ENCODE measurements at regions not wholly inside any gene's neighbourhood (a gene's known extent, or its start where the extent isn't known, plus 50 kb on each side); places are given as distances from the start of the nearest gene placed in this dataset.
"Not testable (repeated sequence)": the region's sequence is repeated elsewhere in the genome, so short reads cannot be mapped to it uniquely, and the experiment has no call there.

GRCh38 chr15:79608066-79608864 is 176.1 kb downstream of the MINAR1 start:
- no peak for DNase-seq

DNA sequence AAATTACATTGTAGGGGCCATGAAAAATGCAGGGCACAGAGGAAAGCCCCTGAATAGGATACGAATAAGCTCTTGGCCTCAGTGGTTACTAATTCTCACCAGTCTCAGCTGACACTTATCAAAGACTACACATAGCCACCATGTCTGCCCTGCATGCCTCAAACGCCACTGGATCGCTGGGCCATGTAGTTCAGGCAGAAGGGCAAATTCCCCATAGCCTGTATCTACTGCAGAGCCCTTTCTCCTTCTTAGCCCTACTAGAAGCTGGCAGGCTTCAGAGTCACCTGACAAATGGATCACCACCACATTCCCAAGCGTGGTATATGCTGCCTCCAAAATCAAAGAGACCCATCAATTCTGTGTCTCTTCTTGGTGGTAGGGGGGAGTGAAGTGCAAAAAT is 177.4 kb downstream of the MINAR1 start:
- no peak for DNase-seq

DNA sequence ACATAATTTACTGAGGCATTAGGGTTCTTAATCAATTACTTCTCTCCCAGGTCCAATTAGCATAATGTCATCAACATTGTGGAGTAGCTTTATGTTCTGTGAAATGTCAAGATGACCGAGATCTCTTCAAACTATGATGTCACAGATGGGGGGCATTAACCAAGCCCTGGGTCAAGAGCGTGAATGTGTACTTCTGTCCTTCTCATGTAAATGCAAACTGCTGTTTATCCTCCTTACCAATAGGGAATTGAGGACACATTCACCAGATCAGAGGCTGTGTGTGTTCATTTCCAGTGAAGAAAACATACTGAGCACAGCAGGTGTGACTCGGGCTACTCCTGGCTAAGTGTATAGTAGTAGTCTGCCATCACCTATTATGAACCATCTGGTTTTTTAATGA is 177.9 kb downstream of the MINAR1 start:
- DNase-seq, result no peak

- no peak for DNase-seq
Observed at GRCh38 chr15:79615754-79616153, 183.6 kb downstream of the MINAR1 start.

DNA sequence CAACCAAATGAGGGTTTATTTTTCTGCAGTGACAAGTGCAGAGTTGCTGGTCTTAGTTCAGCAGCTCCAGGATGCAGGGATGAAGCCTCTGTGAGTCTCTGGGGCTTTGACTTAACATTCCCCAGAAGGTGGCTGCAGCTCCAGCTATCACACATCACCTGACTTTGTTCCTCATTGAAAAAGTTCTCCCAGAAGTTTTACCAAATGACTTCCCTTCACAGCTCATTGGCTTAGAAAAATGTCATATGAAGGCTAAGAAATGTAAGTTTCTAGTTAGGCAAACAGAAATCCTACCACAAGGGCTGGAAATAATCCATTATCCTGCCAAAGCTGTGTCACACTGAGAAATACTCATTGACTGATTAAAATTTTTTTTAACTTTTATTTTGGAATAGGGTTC is 184.9 kb downstream of the MINAR1 start:
- DNase-seq, result no peak

DNA sequence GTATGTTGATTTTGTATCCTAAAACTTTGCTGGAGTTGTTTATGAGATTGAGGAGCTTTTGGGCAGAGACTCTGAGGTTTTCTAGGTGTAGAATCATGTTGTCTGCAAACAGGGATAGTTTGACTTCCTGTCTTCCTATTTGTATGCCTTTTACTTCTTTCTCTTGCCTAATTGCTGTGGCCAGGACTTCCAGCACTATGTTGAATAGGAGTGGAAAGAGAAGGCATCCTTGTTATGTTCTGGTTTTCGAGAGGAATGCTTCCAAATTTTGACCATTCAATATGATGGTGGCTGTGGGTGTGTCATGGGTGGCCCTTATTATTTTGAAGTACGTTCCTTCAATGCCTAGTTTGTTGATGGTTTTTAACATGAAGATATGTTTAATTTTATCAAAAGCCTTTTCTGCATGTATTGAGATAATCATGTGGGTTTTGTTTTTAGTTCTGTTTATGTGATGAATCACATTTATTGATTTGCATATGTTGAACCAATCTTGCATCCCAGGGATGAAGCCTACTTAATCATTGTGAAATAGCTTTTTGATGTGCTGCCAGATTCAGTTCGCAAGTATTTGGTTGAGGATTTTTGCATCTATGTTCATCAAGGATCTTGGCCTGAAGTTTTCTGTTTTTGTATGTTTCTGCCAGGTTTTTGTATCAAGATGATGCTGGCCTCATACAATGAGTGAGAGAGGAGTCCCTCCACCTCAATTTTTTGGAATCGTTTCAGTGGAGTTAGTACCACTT is 188.1 kb downstream of the MINAR1 start:
- no peak for DNase-seq

DNA sequence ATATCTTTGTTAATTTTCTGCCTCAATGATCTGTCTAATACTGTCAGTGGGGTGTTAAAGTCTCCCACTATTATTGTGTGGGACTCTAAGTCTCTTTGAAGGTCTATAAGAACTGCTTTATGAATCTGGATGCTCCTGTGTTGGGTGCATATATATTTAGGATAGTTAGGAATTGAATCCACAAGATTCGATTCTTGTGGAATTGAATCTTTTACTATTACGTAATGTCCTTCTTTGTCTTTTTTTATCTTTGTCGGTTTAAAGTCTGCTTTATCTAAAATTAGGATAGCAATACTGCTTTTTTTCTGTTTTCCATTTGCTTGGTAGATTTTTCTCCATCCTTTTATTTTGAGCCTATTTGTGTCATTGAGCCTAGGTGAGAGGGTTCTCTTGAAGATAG is 189.7 kb downstream of the MINAR1 start:
- not testable (repeated sequence) for DNase-seq

DNA sequence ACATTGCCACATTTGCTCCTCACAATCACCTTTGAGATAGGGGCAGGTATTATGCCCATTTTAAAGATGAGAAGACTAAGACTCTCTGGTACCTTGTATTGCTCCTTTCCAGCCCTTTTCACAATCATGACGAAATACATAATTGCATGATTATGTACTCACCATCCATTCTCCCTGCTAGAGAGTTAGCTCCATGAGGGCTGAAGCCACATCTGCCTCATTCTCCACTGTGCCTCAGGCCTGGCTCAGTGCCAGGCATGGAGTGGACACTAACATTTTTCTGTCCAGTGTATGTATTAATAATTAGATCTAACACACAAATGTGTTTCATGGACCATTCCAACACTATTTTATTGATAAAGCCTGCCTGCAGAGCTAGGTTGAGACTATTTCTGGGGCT is 191.4 kb downstream of the MINAR1 start:
- DNase-seq, result no peak

DNA sequence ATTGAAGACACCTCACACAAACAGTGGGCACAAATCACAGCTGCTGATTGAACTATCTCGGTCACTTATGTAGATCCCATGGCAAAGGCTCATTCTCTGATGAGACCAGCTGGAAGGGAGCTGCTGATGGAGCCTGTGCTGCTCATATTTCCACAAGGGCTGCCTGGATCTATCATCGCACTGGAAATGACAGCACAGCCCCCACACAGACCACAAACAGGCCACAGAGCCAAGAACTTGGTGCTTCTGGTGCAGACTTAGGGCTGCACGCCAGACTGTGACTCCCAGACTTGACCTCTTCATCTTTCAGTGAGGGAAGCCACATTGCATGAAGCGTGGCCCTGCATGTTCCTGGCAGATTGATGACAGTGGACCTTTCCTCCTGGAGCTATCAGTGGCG is 197.6 kb downstream of the MINAR1 start:
- no peak for DNase-seq

DNA sequence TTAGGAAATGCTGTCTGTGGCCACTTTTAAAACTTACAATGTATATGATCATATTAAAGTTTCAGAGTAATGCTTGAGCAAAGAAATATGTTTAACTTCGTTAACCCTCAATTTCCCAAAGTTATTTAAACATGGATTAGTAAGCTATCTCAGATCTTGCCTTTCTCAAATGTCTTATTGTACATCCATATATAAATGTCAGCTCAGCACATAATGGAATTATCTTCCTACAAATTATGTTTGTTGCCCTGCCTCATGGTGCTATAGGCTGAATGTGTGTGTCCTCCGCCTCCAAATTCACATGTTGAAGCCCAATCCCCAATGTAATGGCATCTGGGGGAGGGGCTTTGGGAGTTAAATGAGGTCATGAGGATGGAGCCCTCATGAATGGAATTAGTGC is 200.3 kb downstream of the MINAR1 start:
- DNase-seq, result no peak

DNA sequence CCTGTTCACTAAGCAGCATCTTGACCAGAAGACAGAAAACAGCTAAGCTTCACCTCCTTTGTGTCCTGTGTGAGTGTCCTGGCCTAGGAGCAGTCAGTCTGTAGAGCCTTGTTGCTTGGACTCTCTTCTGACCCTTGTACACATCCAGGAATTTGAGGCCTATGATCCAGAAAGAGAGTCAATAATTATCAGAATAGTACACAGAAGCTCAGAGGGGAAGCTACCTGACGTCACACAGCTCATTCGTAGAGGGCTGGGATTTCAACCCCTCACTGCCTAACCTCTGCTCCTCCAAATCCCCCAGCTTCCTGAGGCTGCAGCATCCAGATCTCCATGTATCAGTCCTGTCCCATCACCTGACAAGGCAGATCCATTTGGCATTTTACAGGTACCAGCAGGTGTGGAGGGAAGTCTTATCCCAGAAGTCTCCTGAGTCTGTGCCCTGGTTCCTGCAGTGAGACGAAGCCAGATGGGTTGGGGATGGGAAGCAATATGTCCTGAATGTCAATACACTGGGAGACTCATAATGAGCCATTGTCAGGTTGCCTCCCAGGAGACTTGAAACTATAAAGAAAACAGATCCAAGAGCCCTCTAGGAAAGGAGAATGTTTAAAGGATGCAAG is 203.1 kb downstream of the MINAR1 start:
- no peak for DNase-seq

DNA sequence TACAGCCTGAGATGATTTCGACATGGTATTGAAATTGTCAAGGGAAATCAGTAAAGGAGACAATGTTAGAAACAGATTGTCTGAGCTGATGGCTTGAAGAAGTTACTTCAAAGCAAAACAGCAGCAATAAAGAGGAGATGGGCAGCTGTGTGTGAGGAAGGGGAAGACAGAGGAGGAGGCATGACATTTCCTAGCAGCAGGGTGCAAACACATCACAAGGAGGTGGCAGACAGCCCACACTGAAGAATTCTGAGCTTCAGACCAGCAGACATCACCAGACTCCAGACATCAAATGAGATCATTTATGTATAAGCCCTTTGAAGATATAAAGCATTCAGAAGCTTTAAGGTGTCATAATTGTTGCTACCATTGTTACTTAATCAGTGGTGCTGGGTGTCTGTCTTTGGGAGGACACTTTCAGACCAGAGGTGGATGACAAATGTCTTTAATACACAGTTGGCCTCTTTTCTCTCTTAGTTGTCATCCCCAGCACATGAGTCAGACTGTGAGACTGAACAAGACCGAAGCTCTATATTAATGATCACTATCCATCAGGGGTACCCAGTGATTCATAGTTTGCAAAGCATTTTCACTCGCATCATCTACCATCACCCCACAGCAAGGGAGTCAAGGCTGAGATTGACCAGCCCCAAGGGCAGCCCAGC is 203.9 kb downstream of the MINAR1 start:
- DNase-seq, result no peak

- no peak for DNase-seq
Observed at GRCh38 chr15:79640206-79640605, 208.1 kb downstream of the MINAR1 start.

DNA sequence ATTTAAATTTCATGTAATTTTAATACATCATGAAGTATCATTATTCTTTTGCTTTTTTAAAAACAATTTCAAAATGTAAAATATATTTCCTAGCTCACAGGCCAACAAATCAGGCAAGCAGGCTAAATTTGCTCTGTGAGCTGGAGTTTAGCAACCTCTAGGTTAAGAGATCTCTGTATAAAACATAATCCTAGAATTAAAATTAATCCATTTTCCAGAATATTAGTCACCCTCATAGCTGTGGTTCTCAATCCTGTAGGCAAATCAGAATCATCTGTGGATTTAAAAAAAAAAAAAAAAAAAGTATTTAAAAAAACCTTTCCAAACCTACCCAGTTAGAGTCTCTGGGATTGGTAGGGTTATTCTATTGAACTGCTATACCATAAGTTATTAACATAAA is 209.7 kb downstream of the MINAR1 start:
- no peak for DNase-seq

DNA sequence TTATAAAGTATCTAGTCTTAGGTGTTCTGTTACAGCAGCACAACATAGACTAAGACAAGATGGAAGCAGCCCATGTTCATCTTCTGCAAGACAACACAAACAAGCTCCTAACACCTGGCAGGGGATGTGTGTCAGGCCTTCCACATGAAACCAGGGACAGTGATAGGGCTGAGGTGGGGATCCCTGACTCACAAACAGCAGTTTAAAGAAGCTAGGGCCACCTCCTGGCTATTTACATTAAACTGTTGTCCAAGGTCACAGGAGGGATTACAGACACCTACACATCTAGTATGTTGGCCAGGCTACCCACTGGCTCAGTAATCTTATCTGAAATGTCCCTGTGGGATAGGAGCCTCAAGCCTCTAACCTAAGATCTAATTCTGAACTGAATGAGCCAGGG is 211.3 kb downstream of the MINAR1 start:
- no peak for DNase-seq

- DNase-seq, result no peak
Observed at GRCh38 chr15:79644091-79644490, 212.0 kb downstream of the MINAR1 start.

- DNase-seq, result not testable (repeated sequence)
Observed at GRCh38 chr15:79652972-79653371, 220.8 kb downstream of the MINAR1 start.

DNA sequence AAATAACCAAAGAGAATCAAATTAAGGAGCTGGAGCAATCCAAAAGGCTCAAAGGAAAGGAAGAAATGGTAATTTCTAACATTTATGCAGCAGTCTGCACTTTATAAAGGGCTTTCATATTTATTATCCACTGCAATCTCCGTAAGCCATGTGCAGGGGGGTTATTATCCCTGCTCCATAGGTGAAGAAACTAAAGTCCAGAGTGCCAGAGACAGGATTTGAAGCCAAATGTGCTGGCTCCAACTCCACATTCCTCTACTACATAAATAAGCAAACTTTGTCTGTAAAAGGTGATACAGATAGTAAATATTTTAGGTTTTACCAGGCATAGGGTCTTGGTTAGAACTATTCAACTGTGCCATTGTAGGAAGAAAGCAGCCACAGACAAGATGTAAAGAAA is 221.4 kb downstream of the MINAR1 start:
- DNase-seq, result no peak

DNA sequence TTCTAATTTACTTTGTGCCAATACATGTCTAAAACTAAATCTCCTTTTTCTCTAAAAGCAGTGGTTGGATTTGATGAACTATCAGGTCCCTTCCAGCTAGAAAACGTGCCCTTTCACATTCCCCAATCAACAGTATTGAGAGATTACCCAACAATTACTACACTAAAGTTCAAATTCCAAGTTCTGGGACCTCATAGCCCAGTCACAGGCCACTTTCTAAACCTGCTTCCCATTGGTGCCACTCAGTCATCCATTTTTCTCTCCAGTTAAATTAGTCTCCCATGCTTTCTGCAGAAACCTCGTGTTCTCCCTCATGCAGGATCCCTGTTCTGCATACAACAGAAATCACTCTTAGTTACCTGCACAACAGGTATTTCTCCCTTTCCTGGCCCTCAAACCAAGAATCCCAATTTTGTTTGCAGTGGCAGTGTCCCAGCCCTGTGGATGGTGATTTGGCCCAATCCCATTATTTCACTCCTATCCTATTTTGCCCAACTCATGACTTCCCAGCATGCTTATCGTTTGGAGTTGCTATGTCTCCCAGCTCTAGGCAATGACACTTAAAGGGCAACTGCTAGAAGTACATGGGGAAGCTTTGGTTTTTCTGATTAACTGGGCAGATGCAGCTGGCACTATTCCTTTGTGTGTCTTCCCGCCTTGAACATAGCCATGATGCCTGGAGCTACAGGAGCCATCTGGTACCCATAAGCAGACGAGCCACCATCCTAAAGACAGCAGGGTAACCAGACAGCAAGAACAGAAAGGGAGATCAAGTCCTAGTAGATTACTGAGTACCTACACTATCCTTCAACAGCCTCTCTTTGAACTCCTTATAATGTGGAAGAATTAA is 224.2 kb downstream of the MINAR1 start:
- no peak for DNase-seq

GRCh38 chr15:79657722-79658121 is 225.6 kb downstream of the MINAR1 start:
- DNase-seq, result no peak

DNA sequence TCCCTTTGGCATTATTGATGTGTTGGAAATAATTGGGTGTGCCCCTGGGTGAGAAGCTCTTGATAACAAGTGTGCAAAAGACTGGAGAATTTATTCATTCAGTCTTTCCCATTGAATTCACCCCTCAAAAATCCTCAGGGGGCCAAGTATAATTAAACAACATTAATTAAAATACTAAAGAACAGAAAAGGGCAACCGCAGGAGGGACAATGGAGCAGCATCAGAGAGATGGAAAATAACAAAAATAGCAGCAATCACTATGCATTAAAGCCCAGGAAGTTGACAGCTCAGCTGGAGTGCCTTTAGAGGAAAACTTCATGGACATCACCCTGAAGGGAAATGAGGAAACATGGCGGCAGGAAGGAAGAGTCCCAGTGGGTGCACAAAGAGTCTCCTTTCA is 227.6 kb downstream of the MINAR1 start:
- DNase-seq, result no peak

GRCh38 chr15:79661411-79661810 is 229.3 kb downstream of the MINAR1 start:
- no peak for DNase-seq
